ENCODE measurements at regions not wholly inside any gene's neighbourhood (a gene's known extent, or its start where the extent isn't known, plus 50 kb on each side); places are given as distances from the start of the nearest gene placed in this dataset.
A peak's percentile ranks its signal among the peaks of the same experiment; 100 is the strongest.

DNA sequence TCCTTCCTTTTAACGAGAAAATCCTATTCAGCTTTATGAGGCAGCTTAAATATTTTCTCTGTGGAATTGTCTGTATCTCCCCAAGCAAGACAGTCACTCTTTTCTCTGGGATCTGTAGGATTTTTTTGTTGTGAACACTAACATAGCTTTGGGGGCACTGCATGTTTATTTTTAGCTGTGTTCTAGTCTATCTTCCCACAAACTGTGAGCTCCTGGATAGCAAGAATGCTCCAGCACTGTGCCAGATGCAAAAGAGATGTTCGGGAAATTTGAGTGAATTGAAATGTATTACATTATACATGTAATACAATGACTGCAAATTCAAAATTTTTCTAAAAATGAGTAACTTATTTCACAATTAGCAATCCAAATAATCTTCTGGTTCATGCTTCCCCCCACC lies 282.2 kb downstream of the PLPP3 start:
- Mint-ChIP-seq H3K36me3 (no peaks in the 10 kb centered on the region), H3K9me3 (peaks cover 5% of the 10 kb centered on the region; the same call in 1 of the 2 replicates), H3K4me3 (no peak overlapping the region), H3K27me3 (ENCODE audit: low read depth) (no peaks in the 10 kb centered on the region), H3K4me1 (peaks cover 7% of the 10 kb centered on the region; the same call in 1 of the 2 replicates), H3K27ac (no peak overlapping the region)
- no peak for ATAC-seq
- ChIA-PET POLR2A (no interaction called here), CTCF (no interaction called here)
- TF ChIP-seq JUN (CRISPR knock-in tag; IDR thresholded peaks at IDR 0.05) (no peak), NR3C1 (CRISPR knock-in tag; conservative IDR thresholded peaks at IDR 0.05; ENCODE audit: low read depth) (no peak), TEAD1 (CRISPR knock-in tag; IDR thresholded peaks at IDR 0.05) (no peak)
- TF ChIP-seq, protein P1, sequence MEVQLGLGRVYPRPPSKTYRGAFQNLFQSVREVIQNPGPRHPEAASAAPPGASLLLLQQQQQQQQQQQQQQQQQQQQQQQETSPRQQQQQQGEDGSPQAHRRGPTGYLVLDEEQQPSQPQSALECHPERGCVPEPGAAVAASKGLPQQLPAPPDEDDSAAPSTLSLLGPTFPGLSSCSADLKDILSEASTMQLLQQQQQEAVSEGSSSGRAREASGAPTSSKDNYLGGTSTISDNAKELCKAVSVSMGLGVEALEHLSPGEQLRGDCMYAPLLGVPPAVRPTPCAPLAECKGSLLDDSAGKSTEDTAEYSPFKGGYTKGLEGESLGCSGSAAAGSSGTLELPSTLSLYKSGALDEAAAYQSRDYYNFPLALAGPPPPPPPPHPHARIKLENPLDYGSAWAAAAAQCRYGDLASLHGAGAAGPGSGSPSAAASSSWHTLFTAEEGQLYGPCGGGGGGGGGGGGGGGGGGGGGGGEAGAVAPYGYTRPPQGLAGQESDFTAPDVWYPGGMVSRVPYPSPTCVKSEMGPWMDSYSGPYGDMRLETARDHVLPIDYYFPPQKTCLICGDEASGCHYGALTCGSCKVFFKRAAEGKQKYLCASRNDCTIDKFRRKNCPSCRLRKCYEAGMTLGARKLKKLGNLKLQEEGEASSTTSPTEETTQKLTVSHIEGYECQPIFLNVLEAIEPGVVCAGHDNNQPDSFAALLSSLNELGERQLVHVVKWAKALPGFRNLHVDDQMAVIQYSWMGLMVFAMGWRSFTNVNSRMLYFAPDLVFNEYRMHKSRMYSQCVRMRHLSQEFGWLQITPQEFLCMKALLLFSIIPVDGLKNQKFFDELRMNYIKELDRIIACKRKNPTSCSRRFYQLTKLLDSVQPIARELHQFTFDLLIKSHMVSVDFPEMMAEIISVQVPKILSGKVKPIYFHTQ (CRISPR knock-in tag; IDR thresholded peaks at IDR 0.05) = no peak
- no peak for DNase-seq (ENCODE audit: low spot score)

DNA sequence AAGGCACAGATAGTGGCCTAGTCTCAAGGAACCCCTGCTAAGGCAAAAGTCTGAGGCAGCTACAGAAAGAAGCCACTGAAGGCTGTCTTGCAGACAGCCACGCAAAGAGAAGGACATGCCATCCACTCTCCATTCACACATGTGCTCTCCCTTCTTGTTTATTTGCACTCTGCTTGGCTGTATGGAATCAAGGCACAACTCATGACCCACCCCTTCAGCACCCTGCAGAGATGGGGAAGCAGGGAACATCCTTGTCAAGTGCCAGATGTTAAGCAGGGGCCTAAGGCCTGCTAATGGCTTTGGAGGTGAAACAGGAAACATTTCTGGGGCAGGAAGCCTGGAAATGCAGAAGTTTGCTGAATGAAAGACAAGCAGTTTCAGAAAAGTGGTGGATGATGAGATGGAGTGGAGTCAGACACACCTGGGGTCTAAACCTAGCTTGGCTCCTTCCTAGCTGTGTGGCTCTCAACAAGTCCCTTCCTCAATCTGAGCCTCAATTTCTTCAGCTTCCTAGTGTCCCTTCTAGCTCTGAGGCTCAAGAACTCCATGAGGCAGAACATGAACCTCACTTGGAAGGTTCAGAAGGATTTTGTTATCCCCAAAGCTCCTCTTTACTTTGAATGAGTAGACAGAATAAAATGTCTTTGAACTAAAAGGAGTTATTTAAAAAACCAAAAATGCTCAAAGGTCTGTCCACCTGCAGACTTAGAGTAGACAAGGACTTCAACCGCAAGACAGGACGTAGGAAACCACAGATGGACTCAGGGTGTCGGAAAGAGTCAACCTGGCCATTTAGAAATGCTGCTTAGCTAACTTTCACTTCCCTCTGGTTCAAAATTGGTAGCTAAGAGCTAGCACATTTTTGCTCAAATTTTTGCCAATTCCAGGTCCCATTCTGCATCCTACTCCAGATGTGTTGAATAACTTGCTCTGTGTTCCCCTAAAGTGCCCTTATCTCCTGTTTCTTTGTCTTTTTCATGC lies 283.1 kb downstream of the PLPP3 start:
- H3K36me3 Mint-ChIP-seq = no peaks in the 10 kb centered on the region
- POLR2A ChIA-PET = interaction anchor here (1.1 kb wide), 1 partner anchor 139 kb away, joined by 3 read pairs; no protein-coding TSS in a partner anchor
- H3K4me1 Mint-ChIP-seq = peaks cover 15% of the 10 kb centered on the region
- no peaks in the 10 kb centered on the region for H3K27me3 Mint-ChIP-seq (ENCODE audit: low read depth)
- H3K27ac Mint-ChIP-seq = no peak overlapping the region
- H3K9me3 Mint-ChIP-seq = peaks cover 5% of the 10 kb centered on the region; the same call in 1 of the 2 replicates
- H3K4me3 Mint-ChIP-seq = no peak overlapping the region
- no peak for DNase-seq (ENCODE audit: low spot score)
- CTCF ChIA-PET = no interaction called here
- no peak; the same call in 1 of the 2 replicates for ATAC-seq
- TF ChIP-seq, protein P2, sequence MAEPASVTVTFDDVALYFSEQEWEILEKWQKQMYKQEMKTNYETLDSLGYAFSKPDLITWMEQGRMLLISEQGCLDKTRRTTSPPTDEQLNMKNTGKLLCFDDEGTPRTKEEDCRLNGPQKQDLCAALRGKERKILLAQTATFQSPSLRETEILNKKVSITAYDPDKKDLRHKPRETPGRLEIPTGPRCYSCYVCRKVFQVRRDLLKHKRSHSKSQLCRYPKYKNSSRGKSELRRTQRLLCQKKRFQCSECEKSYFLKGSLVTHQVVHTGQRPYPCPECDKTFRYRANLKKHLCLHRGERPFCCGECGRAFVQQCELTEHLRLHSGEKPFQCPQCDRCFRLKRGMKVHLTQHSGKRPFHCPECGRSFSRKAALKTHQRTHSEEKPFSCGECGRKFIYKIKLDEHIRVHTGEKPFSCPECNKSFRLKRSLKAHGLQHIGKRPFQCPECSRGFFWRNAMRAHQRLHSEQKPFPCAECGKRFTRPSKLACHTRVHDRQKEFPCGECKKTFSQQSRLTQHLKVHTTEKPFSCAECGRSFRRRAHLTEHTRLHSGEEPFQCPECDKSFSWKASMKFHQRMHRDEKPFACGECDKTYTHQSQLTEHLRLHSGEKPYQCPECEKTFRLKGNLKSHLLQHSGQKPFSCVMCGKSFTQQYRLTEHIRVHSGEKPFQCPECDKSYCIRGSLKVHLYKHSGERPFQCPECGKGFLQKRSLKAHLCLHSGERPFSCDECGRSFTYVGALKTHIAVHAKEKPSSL (CRISPR knock-in tag; conservative IDR thresholded peaks at IDR 0.05) = no peak

DNA sequence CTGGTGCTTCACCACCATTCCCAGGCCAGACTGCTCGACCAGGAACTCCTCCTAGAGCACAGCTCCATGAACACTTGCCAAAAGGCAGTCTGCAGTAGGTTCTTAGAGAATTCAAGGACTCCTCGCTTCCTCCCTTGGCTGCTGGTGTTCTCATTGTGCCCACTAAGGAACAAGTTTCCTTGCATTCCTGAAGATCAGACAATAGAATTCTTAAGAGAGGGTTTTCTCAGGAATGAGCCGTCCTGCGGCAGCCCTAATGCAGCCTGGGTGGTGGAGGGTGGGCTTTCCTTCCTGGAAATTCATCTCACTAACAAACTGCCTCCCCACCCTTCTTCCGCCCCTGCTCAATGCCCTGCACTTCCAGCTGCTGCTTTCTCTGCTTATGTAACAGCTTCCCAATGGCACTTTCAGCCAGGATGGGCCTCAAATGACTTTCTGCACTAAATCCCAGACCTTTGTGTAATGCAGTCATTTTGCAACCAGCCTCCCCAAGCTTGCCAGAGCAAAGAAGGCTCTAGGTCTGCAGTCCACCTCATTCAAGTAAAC lies 287.9 kb downstream of the PLPP3 start:
- H3K27ac Mint-ChIP-seq = peak overlapping the region; percentile 55; the same call in 1 of the 2 replicates
- no peaks in the 10 kb centered on the region for H3K36me3 Mint-ChIP-seq
- DNase-seq (ENCODE audit: low spot score) = peak; percentile 23
- peak; percentile 86 for ATAC-seq
- peaks cover 5% of the 10 kb centered on the region; the same call in 1 of the 2 replicates for H3K9me3 Mint-ChIP-seq
- H3K4me3 Mint-ChIP-seq = no peak overlapping the region
- H3K27me3 Mint-ChIP-seq (ENCODE audit: low read depth) = no peaks in the 10 kb centered on the region
- H3K4me1 Mint-ChIP-seq = peaks cover 28% of the 10 kb centered on the region
- CTCF ChIA-PET = interaction anchor here (1.3 kb wide), 1 partner anchor 293 kb away, joined by 4 read pairs; no protein-coding TSS in a partner anchor
- POLR2A ChIA-PET = no interaction called here
- TF ChIP-seq, protein P3, sequence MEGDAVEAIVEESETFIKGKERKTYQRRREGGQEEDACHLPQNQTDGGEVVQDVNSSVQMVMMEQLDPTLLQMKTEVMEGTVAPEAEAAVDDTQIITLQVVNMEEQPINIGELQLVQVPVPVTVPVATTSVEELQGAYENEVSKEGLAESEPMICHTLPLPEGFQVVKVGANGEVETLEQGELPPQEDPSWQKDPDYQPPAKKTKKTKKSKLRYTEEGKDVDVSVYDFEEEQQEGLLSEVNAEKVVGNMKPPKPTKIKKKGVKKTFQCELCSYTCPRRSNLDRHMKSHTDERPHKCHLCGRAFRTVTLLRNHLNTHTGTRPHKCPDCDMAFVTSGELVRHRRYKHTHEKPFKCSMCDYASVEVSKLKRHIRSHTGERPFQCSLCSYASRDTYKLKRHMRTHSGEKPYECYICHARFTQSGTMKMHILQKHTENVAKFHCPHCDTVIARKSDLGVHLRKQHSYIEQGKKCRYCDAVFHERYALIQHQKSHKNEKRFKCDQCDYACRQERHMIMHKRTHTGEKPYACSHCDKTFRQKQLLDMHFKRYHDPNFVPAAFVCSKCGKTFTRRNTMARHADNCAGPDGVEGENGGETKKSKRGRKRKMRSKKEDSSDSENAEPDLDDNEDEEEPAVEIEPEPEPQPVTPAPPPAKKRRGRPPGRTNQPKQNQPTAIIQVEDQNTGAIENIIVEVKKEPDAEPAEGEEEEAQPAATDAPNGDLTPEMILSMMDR (IDR thresholded peaks at IDR 0.05) = no peak
- peak; percentile 62; the same call in 1 of the 2 replicates for TF ChIP-seq ETV6 (CRISPR knock-in tag; IDR thresholded peaks at IDR 0.05)

DNA sequence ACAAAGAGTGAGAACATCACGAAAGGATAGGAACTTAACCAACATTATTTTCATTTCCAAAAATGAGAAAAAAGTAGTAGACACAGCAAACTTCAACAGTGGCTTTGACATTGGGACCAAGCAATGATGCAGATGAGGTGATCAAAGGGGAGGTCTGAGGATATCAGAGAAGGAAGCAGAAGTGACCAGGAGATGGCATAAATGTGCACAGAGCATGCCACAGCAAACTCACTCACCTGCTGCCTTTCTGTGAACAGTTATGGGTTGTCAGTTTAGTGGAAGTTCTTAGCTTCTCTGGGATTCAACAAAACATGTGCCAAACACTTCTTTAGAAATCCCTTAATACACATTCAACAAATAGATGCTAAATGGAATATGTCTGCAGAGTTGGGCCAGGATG lies 290.1 kb downstream of the PLPP3 start:
- TF ChIP-seq, protein P2 (CRISPR knock-in tag; conservative IDR thresholded peaks at IDR 0.05) = no peak
- TF ChIP-seq, protein P4, sequence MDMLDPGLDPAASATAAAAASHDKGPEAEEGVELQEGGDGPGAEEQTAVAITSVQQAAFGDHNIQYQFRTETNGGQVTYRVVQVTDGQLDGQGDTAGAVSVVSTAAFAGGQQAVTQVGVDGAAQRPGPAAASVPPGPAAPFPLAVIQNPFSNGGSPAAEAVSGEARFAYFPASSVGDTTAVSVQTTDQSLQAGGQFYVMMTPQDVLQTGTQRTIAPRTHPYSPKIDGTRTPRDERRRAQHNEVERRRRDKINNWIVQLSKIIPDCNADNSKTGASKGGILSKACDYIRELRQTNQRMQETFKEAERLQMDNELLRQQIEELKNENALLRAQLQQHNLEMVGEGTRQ (CRISPR knock-in tag; IDR thresholded peaks at IDR 0.05) = no peak
- TF ChIP-seq EMX1 (CRISPR knock-in tag; IDR thresholded peaks at IDR 0.05) (no peak), IRF2 (CRISPR knock-in tag; IDR thresholded peaks at IDR 0.05; ENCODE audit: borderline replicate concordance, low read depth) (no peak), GTF2I (CRISPR knock-in tag; conservative IDR thresholded peaks at IDR 0.05) (no peak)
- TF ChIP-seq, protein P5, sequence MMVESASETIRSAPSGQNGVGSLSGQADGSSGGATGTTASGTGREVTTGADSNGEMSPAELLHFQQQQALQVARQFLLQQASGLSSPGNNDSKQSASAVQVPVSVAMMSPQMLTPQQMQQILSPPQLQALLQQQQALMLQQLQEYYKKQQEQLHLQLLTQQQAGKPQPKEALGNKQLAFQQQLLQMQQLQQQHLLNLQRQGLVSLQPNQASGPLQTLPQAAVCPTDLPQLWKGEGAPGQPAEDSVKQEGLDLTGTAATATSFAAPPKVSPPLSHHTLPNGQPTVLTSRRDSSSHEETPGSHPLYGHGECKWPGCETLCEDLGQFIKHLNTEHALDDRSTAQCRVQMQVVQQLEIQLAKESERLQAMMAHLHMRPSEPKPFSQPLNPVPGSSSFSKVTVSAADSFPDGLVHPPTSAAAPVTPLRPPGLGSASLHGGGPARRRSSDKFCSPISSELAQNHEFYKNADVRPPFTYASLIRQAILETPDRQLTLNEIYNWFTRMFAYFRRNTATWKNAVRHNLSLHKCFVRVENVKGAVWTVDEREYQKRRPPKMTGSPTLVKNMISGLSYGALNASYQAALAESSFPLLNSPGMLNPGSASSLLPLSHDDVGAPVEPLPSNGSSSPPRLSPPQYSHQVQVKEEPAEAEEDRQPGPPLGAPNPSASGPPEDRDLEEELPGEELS (CRISPR knock-in tag; IDR thresholded peaks at IDR 0.05) = no peak
- no peak for ATAC-seq
- DNase-seq (ENCODE audit: low spot score) = no peak
- Mint-ChIP-seq H3K27ac (no peak overlapping the region), H3K4me3 (no peak overlapping the region), H3K4me1 (peaks cover 21% of the 10 kb centered on the region), H3K36me3 (no peaks in the 10 kb centered on the region), H3K9me3 (peaks cover 3% of the 10 kb centered on the region; the same call in 1 of the 2 replicates), H3K27me3 (ENCODE audit: low read depth) (no peaks in the 10 kb centered on the region)
- POLR2A ChIA-PET = no interaction called here
- CTCF ChIA-PET = no interaction called here
